Esophagus mucosa (tissue), 1 donor: ENCODE measurements at regions not wholly inside any gene's neighbourhood (a gene's known extent, or its start where the extent isn't known, plus 50 kb on each side); places are given as distances from the start of the nearest gene placed in this dataset.
"Not testable (repeated sequence)": the region's sequence is repeated elsewhere in the genome, so short reads cannot be mapped to it uniquely, and the experiment has no call there.

Experiments
- ATAC-seq: fragments of 200-7000 bp; cut with Tn5 transposase; one replicate; pipeline ENCODE4 v1.9.1; 2020
- donor health status: DM: yes; HTN: yes; CAD: no.

- ATAC-seq: peak; percentile 67
These were observed 782.1 kb downstream of the EPHA4 start for GRCh38 chr2:220789961-220790360.

GRCh38 chr2:220795705-220796104 lies 776.4 kb downstream of the EPHA4 start:
- no peak for ATAC-seq

- ATAC-seq: no peak
These were observed 761.0 kb downstream of the EPHA4 start for GRCh38 chr2:220811115-220811514.

GRCh38 chr2:220811952-220812570 lies 760.0 kb downstream of the EPHA4 start:
- no peak for ATAC-seq

- no peak for ATAC-seq
These were observed 757.7 kb downstream of the EPHA4 start for GRCh38 chr2:220814441-220814840.

- ATAC-seq: no peak
These were observed 756.4 kb downstream of the EPHA4 start for GRCh38 chr2:220815698-220816097.

GRCh38 chr2:220821683-220822082 lies 750.4 kb downstream of the EPHA4 start:
- ATAC-seq: no peak

GRCh38 chr2:220823590-220823989 lies 748.5 kb downstream of the EPHA4 start:
- not testable (repeated sequence) for ATAC-seq

- no peak for ATAC-seq
These were observed 738.7 kb downstream of the EPHA4 start for GRCh38 chr2:220833446-220833845.

- peak; percentile 20 for ATAC-seq
These were observed 736.5 kb downstream of the EPHA4 start for GRCh38 chr2:220835583-220835982.

- no peak for ATAC-seq
These were observed 734.9 kb downstream of the EPHA4 start for GRCh38 chr2:220837226-220837625.

- no peak for ATAC-seq
These were observed 729.0 kb downstream of the EPHA4 start for GRCh38 chr2:220842901-220843665.

- ATAC-seq: no peak
These were observed 726.3 kb downstream of the EPHA4 start for GRCh38 chr2:220845766-220846273.

GRCh38 chr2:220847006-220847405 lies 725.1 kb downstream of the EPHA4 start:
- ATAC-seq: no peak

GRCh38 chr2:220847589-220847988 lies 724.5 kb downstream of the EPHA4 start:
- ATAC-seq: peak; percentile 85

- ATAC-seq: no peak
These were observed 722.7 kb downstream of the EPHA4 start for GRCh38 chr2:220849433-220849832.

- no peak for ATAC-seq
These were observed 722.0 kb downstream of the EPHA4 start for GRCh38 chr2:220850116-220850515.

- ATAC-seq: peak; percentile 33
These were observed 716.8 kb downstream of the EPHA4 start for GRCh38 chr2:220855296-220855695.

GRCh38 chr2:220856486-220856885 lies 715.6 kb downstream of the EPHA4 start:
- ATAC-seq: no peak

- ATAC-seq: no peak
These were observed 714.7 kb downstream of the EPHA4 start for GRCh38 chr2:220857368-220857767.

GRCh38 chr2:220858101-220858500 lies 714.0 kb downstream of the EPHA4 start:
- no peak for ATAC-seq

- peak; percentile 62 for ATAC-seq
These were observed 700.2 kb downstream of the EPHA4 start for GRCh38 chr2:220871909-220872308.

GRCh38 chr2:220876080-220876824 lies 695.9 kb downstream of the EPHA4 start:
- ATAC-seq: no peak
